RCC 7860 (cell line): ENCODE measurements at regions not wholly inside any gene's neighbourhood (a gene's known extent, or its start where the extent isn't known, plus 50 kb on each side); places are given as distances from the start of the nearest gene placed in this dataset.
A peak's percentile ranks its signal among the peaks of the same experiment; 100 is the strongest.

Experiments used
- DNase-seq: peaks from one replicate; pipeline ENCODE4 v3.0.0-alpha.2; 2015; ENCODE audit warnings: low spot score
- FAIRE-seq: peaks from 2 replicates; lab custom pipeline; 2012; peaks lifted over from hg19 to GRCh38; lab: Jason Lieb, UNC

GRCh38 chr15:87213626-87214025 is 1042.9 kb downstream of the NTRK3 start:
- no peak for FAIRE-seq

GRCh38 chr15:87212041-87212440 is 1044.5 kb downstream of the NTRK3 start:
- no peak for DNase-seq
- no peak for FAIRE-seq

More at GRCh38 chr15:87213626-87214025, 1042.9 kb downstream of the NTRK3 start:
- no peak for DNase-seq

DNA sequence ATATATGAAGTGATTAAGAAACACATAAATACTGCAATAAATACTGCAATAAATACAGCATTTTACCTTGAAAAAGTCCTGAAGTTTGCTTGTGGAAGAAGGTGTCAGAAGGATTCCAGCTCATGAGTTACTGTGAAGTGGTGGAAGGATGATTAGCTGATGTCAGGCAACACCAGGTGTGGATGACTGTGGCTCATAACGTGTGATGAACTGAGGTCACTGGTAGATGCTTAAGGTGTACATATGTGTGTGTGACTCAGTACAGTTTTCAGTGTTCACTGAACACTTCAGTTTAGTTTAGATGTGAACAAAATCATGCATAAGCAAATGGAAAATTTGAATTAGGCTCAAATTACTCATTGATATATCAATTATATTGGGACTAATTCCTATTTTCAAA is 1045.0 kb downstream of the NTRK3 start:
- DNase-seq (no peak), FAIRE-seq (no peak)

DNA sequence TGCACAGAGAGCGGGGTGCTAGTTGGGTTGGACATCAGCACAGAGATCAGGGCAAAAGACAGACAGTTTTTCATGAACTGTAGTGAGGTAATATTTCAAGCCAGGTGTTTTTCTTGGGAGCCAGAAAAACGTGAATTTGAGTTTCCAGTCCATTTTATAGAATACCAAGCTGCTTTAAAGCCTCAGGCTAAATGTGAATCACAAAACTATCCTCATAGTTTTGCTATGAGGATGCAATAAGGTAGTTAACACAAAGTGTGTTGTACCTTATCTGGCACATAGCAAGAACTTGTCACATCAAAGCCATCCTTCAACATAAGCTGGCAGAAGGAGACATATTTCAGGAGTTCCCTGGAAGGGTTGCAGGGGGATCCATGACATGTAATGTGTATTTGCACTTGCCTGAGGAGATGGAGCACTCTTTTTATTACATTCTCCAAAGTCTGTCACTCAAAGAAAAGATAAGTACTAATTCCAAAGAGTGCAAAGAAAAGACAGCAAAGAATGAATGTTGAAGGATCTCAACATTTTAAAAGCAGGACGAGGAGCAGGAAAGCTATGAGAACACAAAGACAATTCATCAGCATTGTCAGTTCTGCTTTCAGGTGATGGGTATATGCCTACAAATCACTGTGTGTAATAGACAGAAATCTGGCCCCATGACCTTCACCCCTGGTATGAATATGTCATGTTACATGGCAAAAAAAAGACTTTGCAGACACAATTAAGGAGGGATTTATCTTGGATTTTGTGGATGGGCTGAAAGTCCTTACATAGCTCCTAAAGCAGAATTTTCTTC is 1046.4 kb downstream of the NTRK3 start:
- no peak for DNase-seq
- FAIRE-seq, result no peak

DNA sequence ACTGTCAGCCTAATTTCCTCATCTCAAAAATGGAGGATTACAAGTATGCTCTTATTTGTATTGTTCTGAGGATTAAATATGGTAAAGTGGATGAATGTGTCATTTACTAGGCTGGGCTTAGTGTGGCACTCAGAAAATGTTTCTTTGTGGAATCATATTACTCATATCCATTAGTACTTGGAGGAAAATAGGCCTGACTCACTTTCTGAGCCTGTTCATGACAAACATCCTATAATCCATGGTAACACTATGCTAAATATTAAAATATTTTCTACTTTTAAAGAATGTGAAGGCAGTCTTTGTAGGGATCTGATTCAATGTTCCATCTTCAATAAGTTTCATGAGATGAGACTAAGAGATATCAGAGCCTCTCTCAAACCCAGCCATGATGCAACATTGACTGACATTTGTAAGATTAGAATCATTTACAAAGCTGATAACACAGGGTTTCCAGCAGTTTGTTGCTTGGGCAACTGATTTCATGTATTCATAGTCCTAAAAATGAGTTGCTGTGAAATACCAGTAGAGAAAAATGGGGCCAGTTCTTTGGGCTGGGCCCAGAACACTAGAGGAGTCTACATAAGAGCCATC is 1048.5 kb downstream of the NTRK3 start:
- DNase-seq (peak; percentile 56), FAIRE-seq (no peak)

GRCh38 chr15:87207251-87207650 is 1049.3 kb downstream of the NTRK3 start:
- DNase-seq (no peak), FAIRE-seq (no peak)

- DNase-seq (no peak), FAIRE-seq (no peak)
These were observed 1054.6 kb downstream of the NTRK3 start for GRCh38 chr15:87201986-87202385.

DNA sequence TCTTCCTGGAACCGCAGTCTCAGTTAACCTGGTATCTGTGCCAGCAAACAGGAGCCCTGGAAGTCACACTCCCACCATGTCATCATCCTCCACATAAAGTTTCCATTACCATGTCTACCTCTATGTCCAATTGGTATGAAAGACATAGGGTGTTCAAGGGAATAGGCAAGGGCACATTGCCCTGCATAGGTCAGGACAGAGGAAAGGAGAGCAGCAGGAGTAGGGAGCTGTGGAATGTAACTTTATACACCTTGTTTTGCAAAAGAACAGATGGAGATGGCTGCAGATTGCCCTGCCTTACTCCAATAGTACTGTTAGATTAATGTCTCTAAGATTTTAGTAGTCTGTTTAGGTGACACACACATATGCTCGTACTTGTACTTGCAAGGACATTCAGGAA is 1056.4 kb downstream of the NTRK3 start:
- no peak for FAIRE-seq
- DNase-seq, result no peak

GRCh38 chr15:87197981-87198380 is 1058.6 kb downstream of the NTRK3 start:
- FAIRE-seq, result no peak
- DNase-seq, result no peak

DNA sequence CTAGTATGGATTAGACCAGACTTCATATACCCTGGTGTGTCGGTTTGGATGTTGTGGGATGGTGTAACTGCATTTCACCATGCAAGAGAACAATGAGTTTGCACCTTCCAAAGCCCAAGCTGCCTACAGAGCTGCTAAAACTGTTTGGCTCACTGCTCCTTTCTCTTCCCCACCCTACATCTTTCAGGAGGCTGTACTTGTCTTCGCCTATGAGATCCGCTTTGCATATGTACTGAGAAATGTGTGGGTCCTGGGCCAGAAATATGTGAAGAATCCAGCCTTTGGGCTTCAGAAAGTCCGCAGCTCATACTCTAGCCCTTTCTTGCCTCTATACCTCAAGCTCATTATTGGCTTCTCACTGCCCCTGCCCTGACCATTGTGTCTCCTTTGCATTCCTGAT is 1060.0 kb downstream of the NTRK3 start:
- DNase-seq (no peak), FAIRE-seq (no peak)

GRCh38 chr15:87193481-87193880 is 1063.1 kb downstream of the NTRK3 start:
- FAIRE-seq (no peak), DNase-seq (no peak)

DNA sequence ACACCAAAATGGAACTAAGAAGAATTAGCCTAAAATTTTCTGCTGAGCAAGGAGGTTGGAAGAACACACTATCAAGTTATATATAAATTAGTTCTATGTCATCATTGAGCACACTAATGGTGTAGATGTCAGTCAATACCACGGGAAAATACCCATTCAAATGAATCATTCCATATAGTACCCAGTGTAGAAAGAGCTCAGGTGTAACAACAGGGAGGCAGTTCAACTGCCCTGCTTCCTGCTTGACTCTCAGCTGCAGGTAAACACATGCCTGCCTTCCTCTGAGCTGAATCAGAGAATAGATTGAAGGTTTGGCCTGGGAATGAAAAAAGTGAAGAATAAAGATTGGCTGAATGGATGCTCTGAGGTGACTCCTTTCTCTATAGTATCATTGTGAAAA is 1088.0 kb downstream of the AGBL1 start:
- FAIRE-seq, result no peak
- DNase-seq, result no peak

DNA sequence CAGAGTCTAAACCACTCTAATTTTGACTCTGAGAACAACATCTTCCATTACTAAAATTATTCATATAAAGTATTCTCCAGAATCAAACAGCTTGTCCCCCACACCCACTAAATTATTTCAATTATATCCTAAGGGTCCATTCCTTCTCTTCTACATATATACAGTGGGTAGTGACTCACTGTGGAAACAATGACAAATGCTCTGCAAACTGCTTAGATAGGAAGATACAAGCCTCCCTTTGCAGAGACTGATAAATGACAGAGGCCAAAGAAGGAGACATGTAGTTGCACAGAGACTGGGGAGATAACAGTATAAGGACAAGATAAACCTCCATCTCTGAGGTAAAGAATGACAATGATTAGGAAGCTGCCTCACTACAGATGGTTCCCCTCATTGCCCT is 1087.4 kb downstream of the AGBL1 start:
- FAIRE-seq (no peak), DNase-seq (no peak)

GRCh38 chr15:87155771-87156170 is 1076.1 kb downstream of the AGBL1 start:
- FAIRE-seq, result no peak

DNA sequence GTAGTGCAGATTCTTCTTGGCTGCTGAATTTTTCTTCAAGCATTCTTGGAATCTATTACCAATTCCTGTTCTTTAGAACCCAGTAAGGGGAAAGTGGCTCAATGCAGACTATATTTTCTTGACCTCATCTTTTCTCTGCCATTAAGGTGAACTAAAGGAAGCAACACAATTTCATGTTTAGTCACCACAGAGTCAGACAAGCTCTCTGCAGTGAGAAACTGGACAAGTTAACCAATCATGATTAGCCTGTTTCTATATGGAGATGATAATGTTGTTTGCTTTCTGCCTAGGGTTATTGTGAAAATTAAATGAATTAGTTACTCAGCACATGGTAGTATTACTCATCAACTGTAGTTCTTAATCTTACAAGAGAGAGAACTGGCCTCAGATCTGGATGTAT is 1075.1 kb downstream of the AGBL1 start:
- FAIRE-seq (no peak), DNase-seq (peak; percentile 61)

More at GRCh38 chr15:87155771-87156170, 1076.1 kb downstream of the AGBL1 start:
- DNase-seq, result no peak

DNA sequence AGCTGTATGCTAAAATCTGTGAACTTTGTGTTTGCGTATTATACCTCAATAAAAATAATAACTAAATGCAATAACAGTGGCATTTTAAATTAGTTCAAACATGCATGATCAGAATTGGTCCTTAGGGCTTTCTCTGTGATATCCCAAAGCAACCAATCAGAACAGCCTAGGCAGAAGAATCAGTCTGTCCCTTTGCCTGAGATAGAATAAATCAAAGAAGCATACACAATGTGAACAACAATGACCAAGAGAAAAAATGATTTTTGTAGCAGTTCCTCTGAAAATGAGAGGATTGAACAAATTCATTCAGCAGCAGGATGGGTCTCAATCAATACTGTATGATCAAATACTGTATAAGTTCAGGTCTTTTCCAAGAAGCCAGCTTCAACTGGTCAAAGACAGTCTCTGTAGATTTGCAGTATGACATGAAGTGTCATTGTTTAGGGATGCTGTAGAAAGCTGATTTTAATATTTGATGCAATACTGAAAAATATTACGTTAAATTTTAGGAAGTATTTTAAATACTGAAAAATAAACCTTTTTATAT is 1071.6 kb downstream of the AGBL1 start:
- no peak for FAIRE-seq
- DNase-seq, result no peak

DNA sequence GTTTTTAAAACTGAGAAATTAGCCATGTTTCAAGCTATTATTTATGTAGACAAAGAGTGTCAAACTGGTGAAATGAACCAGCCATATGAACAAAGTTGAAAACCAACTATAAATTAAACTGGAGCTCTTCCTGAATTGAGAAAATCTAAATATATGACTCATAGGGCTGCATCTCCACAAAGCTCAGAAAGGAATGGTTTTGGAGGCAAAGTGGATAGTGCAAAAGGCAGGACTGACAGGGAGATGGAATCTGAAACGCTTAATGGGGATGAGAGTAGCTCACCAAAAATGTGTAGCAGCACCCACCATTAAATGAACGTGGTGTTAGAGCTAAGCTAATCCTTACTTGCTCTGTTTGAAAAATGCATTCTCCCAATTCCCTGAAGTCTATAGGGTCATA is 1066.0 kb downstream of the AGBL1 start:
- DNase-seq (no peak), FAIRE-seq (no peak)

GRCh38 chr15:87144775-87145174 is 1065.1 kb downstream of the AGBL1 start:
- FAIRE-seq (no peak), DNase-seq (no peak)

- FAIRE-seq (no peak), DNase-seq (no peak)
These were observed 1062.4 kb downstream of the AGBL1 start for GRCh38 chr15:87142096-87142495.

- FAIRE-seq (no peak), DNase-seq (no peak)
These were observed 1055.4 kb downstream of the AGBL1 start for GRCh38 chr15:87135109-87135508.

DNA sequence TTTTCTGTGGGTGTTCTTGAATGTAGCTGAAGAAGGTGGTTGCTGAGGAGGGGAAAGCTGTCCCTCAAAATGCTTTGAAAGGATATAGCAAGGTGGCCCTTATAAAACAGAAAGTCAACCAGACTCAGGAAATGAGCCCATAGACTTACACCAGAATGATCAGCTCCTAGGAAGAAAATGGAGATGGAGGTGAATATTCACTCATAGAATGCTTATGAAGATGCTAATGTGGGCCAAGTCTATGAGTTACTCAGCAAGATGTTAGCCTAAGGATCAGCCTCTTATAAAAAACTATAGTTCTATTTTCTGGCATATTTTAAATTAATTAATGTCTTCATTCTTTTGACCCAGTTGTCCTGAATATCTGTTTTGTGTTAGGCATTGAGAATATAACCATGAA is 1054.0 kb downstream of the AGBL1 start:
- no peak for DNase-seq
- no peak for FAIRE-seq

DNA sequence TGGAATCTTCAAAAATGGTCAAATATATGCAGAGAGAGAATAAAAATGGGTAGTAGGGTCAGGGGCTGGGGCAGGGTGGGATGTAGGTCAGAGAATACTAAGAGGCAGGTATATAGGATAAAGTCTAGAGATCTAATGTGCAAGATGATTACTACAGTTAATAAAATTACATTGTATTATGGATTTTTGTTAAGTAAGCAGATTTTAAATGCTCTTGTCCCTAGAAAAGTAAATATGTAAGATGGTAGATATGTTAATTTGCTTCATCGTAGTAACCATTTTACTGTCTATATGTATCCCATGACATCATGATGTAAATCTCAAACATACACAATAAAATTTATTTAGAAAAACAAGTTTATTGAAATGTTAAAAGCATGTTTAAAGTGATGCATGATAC is 1051.4 kb downstream of the AGBL1 start:
- FAIRE-seq (no peak), DNase-seq (no peak)
